GM21367 (cell line): ENCODE measurements at regions not wholly inside any gene's neighbourhood (a gene's known extent, or its start where the extent isn't known, plus 50 kb on each side); places are given as distances from the start of the nearest gene placed in this dataset.

Experiments
- ATAC-seq: cut with Tn5 transposase; IDR thresholded peaks from one replicate; pipeline ENCODE4 v1.9.1; 2021; ENCODE audit not compliant: unreplicated experiment

GRCh38 chr12:19855851-19856250 lies 416.6 kb downstream of the AEBP2 start:
- no peak for ATAC-seq

DNA sequence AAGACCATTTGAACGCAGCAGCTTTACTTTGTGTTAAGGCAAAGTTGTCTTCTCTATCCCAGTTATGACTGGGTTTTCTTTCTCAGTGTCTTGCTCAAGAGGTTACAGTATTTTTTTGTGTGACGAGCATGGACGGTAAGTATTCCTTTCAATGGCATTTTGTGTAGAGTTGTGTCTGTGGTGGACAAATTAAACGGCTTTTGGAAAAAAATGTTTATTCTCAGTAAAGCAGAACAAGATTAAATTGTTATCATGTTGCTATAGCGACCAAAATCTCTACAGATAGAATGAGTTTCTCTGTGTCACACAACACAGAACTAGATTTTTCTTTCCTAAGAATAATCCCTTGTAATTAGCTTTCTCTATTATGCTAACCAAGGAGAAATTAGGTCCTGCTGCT lies 417.1 kb downstream of the AEBP2 start:
- no peak for ATAC-seq

GRCh38 chr12:19857204-19857603 lies 417.9 kb downstream of the AEBP2 start:
- ATAC-seq, result no peak

DNA sequence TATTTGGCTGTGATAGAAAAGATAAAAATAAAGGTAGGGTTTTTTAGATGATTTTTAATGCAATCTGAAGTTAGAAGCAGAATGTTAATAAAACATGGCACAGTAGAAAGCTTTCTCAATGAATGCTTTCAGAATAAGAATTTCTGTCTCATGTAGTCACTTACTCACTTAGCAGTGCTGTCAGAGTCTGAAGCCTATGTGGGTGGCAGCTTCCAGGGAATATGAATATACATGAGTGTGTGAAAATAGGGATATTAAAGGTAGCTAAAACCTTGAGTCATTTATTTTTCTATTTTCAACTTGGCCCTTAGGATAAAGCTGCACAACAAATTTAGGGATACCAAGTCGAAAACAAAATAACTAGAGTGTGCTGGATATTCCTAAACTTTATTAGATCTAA lies 427.9 kb downstream of the AEBP2 start:
- no peak for ATAC-seq

GRCh38 chr12:19867970-19868369 lies 428.7 kb downstream of the AEBP2 start:
- no peak for ATAC-seq

GRCh38 chr12:19869413-19869812 lies 430.1 kb downstream of the AEBP2 start:
- ATAC-seq, result no peak

DNA sequence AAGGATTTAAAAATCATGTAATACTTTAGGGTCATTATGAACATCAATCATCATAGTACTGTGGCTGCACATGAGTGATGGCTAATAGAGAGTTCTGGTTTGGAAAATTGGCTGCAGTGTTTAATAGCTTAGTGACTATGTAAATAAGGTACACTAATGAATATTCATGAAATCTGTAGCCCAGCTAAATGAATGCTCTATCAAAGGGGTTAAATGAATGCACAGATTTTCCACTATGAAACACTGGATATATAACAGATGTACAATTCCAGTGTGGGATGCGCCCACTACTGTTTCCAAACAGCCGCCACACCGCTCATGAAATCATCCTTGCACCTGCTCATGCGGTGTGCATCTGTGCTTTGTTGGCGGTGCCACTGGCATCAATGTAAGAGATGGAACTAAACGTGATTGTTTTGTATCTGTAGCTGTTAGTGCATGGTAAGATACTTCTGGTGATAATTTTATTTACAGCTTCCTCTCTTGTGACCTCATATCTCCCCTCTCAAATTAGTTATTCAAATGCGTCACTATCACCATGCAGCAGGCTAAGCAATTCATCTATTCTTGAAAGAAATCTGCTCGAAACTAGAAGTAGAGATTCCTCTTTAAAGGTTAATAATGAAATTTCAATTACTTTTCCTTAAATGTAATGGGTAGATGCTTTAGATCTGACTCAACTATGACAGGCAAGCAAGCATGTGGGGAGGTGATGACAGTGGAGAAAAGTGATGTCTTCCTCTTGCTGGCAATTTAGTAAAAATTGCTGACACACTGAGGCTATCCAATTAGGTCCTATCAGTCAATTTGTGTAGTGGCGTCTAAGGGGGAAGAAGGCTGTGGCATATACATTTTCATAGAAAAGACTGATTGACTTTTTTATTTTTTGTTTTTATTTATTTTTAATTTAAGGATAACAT lies 433.6 kb downstream of the AEBP2 start:
- no peak for ATAC-seq

- no peak for ATAC-seq
Measured at GRCh38 chr12:19880076-19880475, 440.8 kb downstream of the AEBP2 start.

- no peak for ATAC-seq
Measured at GRCh38 chr12:19880721-19881120, 441.4 kb downstream of the AEBP2 start.

GRCh38 chr12:19882346-19882745 lies 443.1 kb downstream of the AEBP2 start:
- ATAC-seq, result no peak

DNA sequence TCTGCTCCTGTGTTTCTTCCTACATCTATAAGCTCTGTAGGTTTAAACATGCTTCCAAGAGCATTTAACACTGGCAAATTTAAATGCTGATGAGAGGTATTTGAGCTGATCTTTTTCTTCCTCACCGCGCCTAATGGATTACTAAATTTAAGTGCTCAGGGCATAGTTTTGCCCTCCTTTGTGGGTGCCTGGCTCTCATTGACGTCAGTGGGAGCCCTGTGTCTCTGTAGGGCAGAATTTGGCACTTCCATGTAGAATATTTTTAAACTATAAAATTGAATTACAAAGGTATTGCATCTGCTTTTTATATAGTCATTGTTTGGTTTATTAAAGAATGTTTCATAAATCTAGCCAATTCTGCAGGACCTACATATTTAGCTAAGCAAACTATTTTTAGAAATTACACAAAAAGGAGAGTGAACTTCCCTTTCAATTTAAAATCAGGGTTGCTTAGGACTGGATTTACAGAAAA lies 444.8 kb downstream of the AEBP2 start:
- no peak for ATAC-seq

GRCh38 chr12:19885093-19885812 lies 446.0 kb downstream of the AEBP2 start:
- ATAC-seq, result no peak

- ATAC-seq, result no peak
Measured at GRCh38 chr12:19886065-19886464, 446.8 kb downstream of the AEBP2 start.

GRCh38 chr12:19886639-19887064 lies 447.4 kb downstream of the AEBP2 start:
- no peak for ATAC-seq

DNA sequence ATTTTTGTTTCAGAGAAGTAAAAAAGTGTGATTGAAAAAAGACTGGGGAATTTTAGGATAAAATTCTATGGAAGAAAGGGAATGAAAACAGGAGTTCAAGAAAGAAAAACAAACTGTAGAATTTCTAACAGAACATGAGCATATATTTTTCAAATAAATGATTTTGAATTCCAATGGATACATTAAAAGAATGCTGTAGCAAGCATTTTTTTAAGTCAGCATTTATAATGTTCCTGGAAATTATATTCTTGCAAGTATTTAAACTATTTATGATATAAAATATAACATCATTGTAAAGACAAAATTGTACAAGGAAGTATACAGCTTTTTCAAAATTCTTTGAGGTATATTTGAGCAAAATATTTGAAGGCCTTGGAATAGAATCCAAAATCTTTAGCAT lies 450.7 kb downstream of the AEBP2 start:
- ATAC-seq, result no peak

GRCh38 chr12:19891936-19892591 lies 452.8 kb downstream of the AEBP2 start:
- no peak for ATAC-seq

- ATAC-seq, result no peak
Measured at GRCh38 chr12:19893514-19893913, 454.2 kb downstream of the AEBP2 start.

- no peak for ATAC-seq
Measured at GRCh38 chr12:19894050-19894449, 454.8 kb downstream of the AEBP2 start.

DNA sequence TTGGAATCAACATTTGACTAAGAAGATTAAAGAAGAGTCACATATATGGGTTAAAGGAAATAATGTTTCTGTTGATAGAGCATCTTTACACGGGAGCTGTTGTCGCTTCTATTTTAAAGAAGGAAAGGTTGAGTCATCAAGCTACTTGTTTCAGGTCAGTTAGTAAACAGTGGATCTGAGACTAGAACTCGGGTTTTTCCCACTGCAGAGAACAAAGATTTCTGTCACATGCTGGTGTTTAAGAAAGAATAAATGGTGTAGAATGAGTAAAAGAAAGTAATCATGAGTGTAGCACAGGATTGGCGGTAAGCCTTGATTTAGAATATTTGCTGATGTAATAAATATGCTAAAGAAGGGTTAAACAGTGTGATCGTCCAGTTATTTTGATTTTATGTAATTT lies 455.5 kb downstream of the AEBP2 start:
- no peak for ATAC-seq

- ATAC-seq, result no peak
Measured at GRCh38 chr12:19895246-19896020, 456.1 kb downstream of the AEBP2 start.

DNA sequence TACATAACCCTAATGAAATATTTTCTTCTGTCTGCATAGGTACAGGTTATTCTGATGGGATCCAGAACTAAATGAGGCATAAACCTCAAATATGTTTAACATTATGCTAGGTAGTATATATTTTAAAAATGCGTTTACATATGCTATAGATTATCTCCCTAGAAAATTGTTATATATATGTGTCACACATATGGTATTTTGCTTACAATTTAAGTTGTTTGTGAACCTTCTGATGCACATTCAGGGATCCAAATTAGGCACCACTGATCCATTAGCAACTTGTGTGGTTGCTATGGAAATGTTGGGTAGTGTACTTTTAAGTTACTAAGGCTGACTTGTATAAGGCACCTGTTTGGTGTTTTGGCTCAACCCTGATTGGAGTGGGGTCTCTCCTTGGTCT lies 456.7 kb downstream of the AEBP2 start:
- ATAC-seq, result no peak
